ENCODE measurements at regions not wholly inside any gene's neighbourhood (a gene's known extent, or its start where the extent isn't known, plus 50 kb on each side); places are given as distances from the start of the nearest gene placed in this dataset.

- H3K27me3 ChIP-seq (ENCODE audit: insufficient read depth, low read depth, low read length) = no peaks in the 10 kb centered on the region
- H3F3A ChIP-seq (ENCODE audit: insufficient read depth, low read length, poor library complexity, severe bottlenecking) = no peaks in the 10 kb centered on the region
- no peaks in the 10 kb centered on the region for H3K9me2 ChIP-seq (ENCODE audit: insufficient read depth, low read length)
- no peaks in the 10 kb centered on the region for H3K36me3 ChIP-seq (ENCODE audit: insufficient read depth, low read length)
- TF ChIP-seq SMC3 (conservative IDR thresholded peaks at IDR 0.05; ENCODE audit: poor library complexity) = no peak
- no peak for TF ChIP-seq EP300 (conservative IDR thresholded peaks at IDR 0.05; ENCODE audit: poor library complexity, severe bottlenecking)
- no peaks in the 10 kb centered on the region for H3K9me3 ChIP-seq (ENCODE audit: low read length)
- no peak overlapping the region for H3K4me2 ChIP-seq (ENCODE audit: low read length)
- no peak overlapping the region for H3K4me3 ChIP-seq (ENCODE audit: low read length)
- H3K27ac ChIP-seq (ENCODE audit: low read length) = no peak overlapping the region
- no peaks in the 10 kb centered on the region for H3K79me2 ChIP-seq (replicated peaks; ENCODE audit: insufficient read depth, low read length)
- no peaks in the 10 kb centered on the region for H4K20me1 ChIP-seq (ENCODE audit: insufficient read depth)
- no peak overlapping the region for H3K9ac ChIP-seq (ENCODE audit: low read length)
- no peak overlapping the region for H2AFZ ChIP-seq (ENCODE audit: low read depth, low read length)
Observed at GRCh38 chr4:123338715-123339114, 57.9 kb upstream of the SPRY1 start.

GRCh38 chr4:123339507-123340380, 56.9 kb upstream of the SPRY1 start:
- no peaks in the 10 kb centered on the region for H3K27me3 ChIP-seq (ENCODE audit: insufficient read depth, low read depth, low read length)
- H3F3A ChIP-seq (ENCODE audit: insufficient read depth, low read length, poor library complexity, severe bottlenecking) = no peaks in the 10 kb centered on the region
- no peak overlapping the region for H3K4me3 ChIP-seq (ENCODE audit: low read length)
- TF ChIP-seq CTCF (IDR thresholded peaks at IDR 0.05; ENCODE audit: poor library complexity, severe bottlenecking) = no peak
- no peak for TF ChIP-seq RAD21 (conservative IDR thresholded peaks at IDR 0.05)
- TF ChIP-seq EP300 (conservative IDR thresholded peaks at IDR 0.05; ENCODE audit: poor library complexity, severe bottlenecking) = no peak
- TF ChIP-seq EZH2 (IDR thresholded peaks at IDR 0.05; ENCODE audit: borderline replicate concordance, insufficient read depth, low read length, poor library complexity, severe bottlenecking) = no peak
- no peak for TF ChIP-seq POLR2AphosphoS5 (IDR thresholded peaks at IDR 0.05)
- no peak for TF ChIP-seq TAF1 (IDR thresholded peaks at IDR 0.05; ENCODE audit: low read depth)
- TF ChIP-seq SMC3 (conservative IDR thresholded peaks at IDR 0.05; ENCODE audit: poor library complexity) = no peak
- no peak for TF ChIP-seq MXI1 (conservative IDR thresholded peaks at IDR 0.05; ENCODE audit: poor library complexity, severe bottlenecking)
- TF ChIP-seq REST (IDR thresholded peaks at IDR 0.05; ENCODE audit: borderline replicate concordance) = no peak
- no peaks in the 10 kb centered on the region for H3K36me3 ChIP-seq (ENCODE audit: insufficient read depth, low read length)
- H3K9ac ChIP-seq (ENCODE audit: low read length) = no peak overlapping the region
- no peaks in the 10 kb centered on the region for H3K9me2 ChIP-seq (ENCODE audit: insufficient read depth, low read length)
- H4K20me1 ChIP-seq (ENCODE audit: insufficient read depth) = no peaks in the 10 kb centered on the region
- H2AFZ ChIP-seq (ENCODE audit: low read depth, low read length) = no peak overlapping the region
- H3K9me3 ChIP-seq (ENCODE audit: low read length) = no peaks in the 10 kb centered on the region
- H3K4me2 ChIP-seq (ENCODE audit: low read length) = no peak overlapping the region
- H3K79me2 ChIP-seq (replicated peaks; ENCODE audit: insufficient read depth, low read length) = no peaks in the 10 kb centered on the region
- H3K27ac ChIP-seq (ENCODE audit: low read length) = no peak overlapping the region
